ENCODE measurements at regions not wholly inside any gene's neighbourhood (a gene's known extent, or its start where the extent isn't known, plus 50 kb on each side); places are given as distances from the start of the nearest gene placed in this dataset.

DNA sequence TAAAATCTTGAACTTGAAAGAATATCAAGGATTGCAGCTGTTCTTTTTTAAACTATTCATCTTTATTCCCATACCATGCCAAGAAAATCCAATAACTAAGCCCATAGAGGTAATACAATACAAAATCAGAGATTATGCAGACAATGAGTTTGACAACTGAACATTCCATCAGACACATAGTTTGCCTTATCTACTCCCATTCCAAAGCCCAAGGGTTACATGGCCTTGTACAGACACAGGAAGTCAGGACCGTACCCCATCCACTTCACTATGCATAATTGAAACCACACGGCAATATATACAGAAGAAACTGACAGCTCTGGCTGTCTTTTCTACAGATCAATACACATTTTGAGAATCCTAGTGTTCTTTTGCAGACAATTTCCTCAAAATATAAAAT lies 181.3 kb downstream of the TMX3 start:
- no peak overlapping the region for H3K4me3 ChIP-seq (ENCODE audit: low read depth, low read length)
- TF ChIP-seq CTCF (IDR thresholded peaks at IDR 0.05; ENCODE audit: control insufficient read depth, extremely low read depth, insufficient read depth): no peak
- DNase-seq (ENCODE audit: low read depth): no peak

- TF ChIP-seq CTCF (IDR thresholded peaks at IDR 0.05; ENCODE audit: control insufficient read depth, extremely low read depth, insufficient read depth): no peak
- no peak overlapping the region for H3K4me3 ChIP-seq (ENCODE audit: low read depth, low read length)
- DNase-seq (ENCODE audit: low read depth): no peak
Measured at GRCh38 chr18:68532328-68532885, 182.5 kb downstream of the TMX3 start.

- DNase-seq (ENCODE audit: low read depth): no peak
- H3K4me3 ChIP-seq (ENCODE audit: low read depth, low read length): no peak overlapping the region
- no peak for TF ChIP-seq CTCF (IDR thresholded peaks at IDR 0.05; ENCODE audit: control insufficient read depth, extremely low read depth, insufficient read depth)
Measured at GRCh38 chr18:68525091-68525490, 189.8 kb downstream of the TMX3 start.

GRCh38 chr18:68520406-68521075 lies 194.4 kb downstream of the TMX3 start:
- no peak for TF ChIP-seq CTCF (IDR thresholded peaks at IDR 0.05; ENCODE audit: control insufficient read depth, extremely low read depth, insufficient read depth)
- no peak overlapping the region for H3K4me3 ChIP-seq (ENCODE audit: low read depth, low read length)
- no peak for DNase-seq (ENCODE audit: low read depth)

DNA sequence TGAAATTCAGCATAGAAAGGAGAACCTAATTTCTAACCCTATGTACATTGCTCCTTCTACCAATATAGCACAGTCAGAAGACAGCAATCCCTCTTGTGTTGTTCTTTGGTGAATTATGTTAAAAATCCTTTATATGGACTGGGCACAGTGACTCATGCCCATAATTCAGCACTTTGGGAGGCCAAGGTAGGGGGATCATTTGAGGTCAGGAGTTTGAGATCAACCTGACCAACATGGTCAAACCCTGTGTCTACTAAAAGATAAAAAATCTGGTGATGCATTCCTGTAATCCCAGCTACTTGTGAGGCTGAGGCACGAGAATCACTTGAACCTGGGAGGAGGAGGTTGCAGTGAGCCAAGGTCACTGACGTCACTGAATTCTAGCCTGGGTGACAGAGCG lies 195.6 kb downstream of the TMX3 start:
- TF ChIP-seq CTCF (IDR thresholded peaks at IDR 0.05; ENCODE audit: control insufficient read depth, extremely low read depth, insufficient read depth): no peak
- no peak overlapping the region for H3K4me3 ChIP-seq (ENCODE audit: low read depth, low read length)
- DNase-seq (ENCODE audit: low read depth): no peak

- TF ChIP-seq CTCF (IDR thresholded peaks at IDR 0.05; ENCODE audit: control insufficient read depth, extremely low read depth, insufficient read depth): no peak
- no peak overlapping the region for H3K4me3 ChIP-seq (ENCODE audit: low read depth, low read length)
- no peak for DNase-seq (ENCODE audit: low read depth)
Measured at GRCh38 chr18:68509902-68510301, 205.0 kb downstream of the TMX3 start.

DNA sequence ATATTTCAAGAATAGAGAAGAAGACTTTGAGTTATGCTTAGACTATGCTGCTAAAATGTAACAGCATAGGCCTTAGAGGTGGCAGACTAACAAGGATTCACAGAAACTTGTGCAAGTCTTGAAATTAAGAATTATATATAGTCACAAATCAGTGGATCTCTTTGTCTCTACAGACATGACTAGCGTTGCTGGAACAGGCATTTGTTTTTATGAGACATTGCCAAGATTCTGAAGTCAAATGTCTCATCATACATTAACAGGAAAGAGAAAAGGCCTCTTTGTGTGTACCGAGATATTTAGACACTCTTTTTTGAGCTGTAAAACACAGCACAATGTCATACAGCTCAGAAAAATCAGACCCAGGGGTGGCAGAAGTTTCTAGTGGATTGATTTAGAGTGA lies 207.1 kb downstream of the TMX3 start:
- TF ChIP-seq CTCF (IDR thresholded peaks at IDR 0.05; ENCODE audit: control insufficient read depth, extremely low read depth, insufficient read depth): no peak
- no peak for DNase-seq (ENCODE audit: low read depth)
- H3K4me3 ChIP-seq (ENCODE audit: low read depth, low read length): no peak overlapping the region
